Astrocyte (in vitro differentiated cells and primary cell): ENCODE measurements at regions not wholly inside any gene's neighbourhood (a gene's known extent, or its start where the extent isn't known, plus 50 kb on each side); places are given as distances from the start of the nearest gene placed in this dataset.

Experiments used
- DNase-seq: peaks from one replicate; pipeline ENCODE4 v3.0.0-alpha.2; 2010; ENCODE audit warnings: low read depth
- FAIRE-seq: peaks from 2 replicates; lab custom pipeline; 2011; peaks lifted over from hg19 to GRCh38; lab: Jason Lieb, UNC
- H2AFZ ChIP-seq: 2 replicates; pipeline ENCODE4 v1.6.0; 2012; ENCODE audit warnings: low read depth, low read length, inconsistent platforms
- H3K27ac ChIP-seq: 2 replicates; pipeline ENCODE4 v1.5.1; 2011; ENCODE audit warnings: low read depth, low read length, inconsistent platforms
- H3K27me3 ChIP-seq: 2 replicates; pipeline ENCODE4 v1.6.0; 2011; ENCODE audit warnings: low read length, inconsistent platforms; ENCODE audit not compliant: insufficient read depth
- H3K36me3 ChIP-seq: 2 replicates; pipeline ENCODE4 v1.5.1; 2011; ENCODE audit warnings: low read length, inconsistent platforms; ENCODE audit not compliant: insufficient read depth
- H3K4me1 ChIP-seq: 2 replicates; pipeline ENCODE4 v1.5.1; 2011; ENCODE audit warnings: low read length, inconsistent platforms; ENCODE audit not compliant: insufficient read depth
- H3K4me2 ChIP-seq: 2 replicates; pipeline ENCODE4 v1.6.0; 2012; ENCODE audit warnings: low read length, inconsistent platforms
- H3K4me3 ChIP-seq: 2 replicates; pipeline ENCODE4 v1.5.1; 2011; ENCODE audit warnings: low read depth, mild to moderate bottlenecking, low read length, inconsistent platforms; ENCODE audit not compliant: insufficient read depth
- H3K79me2 ChIP-seq: 2 replicates; pipeline ENCODE4 v1.6.0; 2012; ENCODE audit warnings: mild to moderate bottlenecking, low read length, inconsistent platforms; ENCODE audit not compliant: insufficient read depth
- H3K9ac ChIP-seq: 2 replicates; pipeline ENCODE4 v1.6.0; 2012; ENCODE audit warnings: mild to moderate bottlenecking, low read length, inconsistent platforms
- H3K9me3 ChIP-seq: 2 replicates; pipeline ENCODE4 v1.5.1; 2012; ENCODE audit warnings: low read depth, mild to moderate bottlenecking, low read length, inconsistent platforms; ENCODE audit not compliant: insufficient read depth
- H4K20me1 ChIP-seq: 2 replicates; pipeline ENCODE4 v1.6.0; 2012; ENCODE audit warnings: low read length, inconsistent platforms; ENCODE audit not compliant: insufficient read depth
- H3K27ac Mint-ChIP-seq: one replicate; pipeline ENCODE4 v1.8.0; 2021; ENCODE audit warnings: mild to moderate bottlenecking, mixed read lengths; ENCODE audit not compliant: unreplicated experiment
- H3K27me3 Mint-ChIP-seq: one replicate; pipeline ENCODE4 v1.8.0; 2021; ENCODE audit warnings: low read depth, mixed read lengths; ENCODE audit not compliant: unreplicated experiment
- H3K36me3 Mint-ChIP-seq: one replicate; pipeline ENCODE4 v1.8.0; 2021; ENCODE audit warnings: low read depth, mixed read lengths; ENCODE audit not compliant: unreplicated experiment
- H3K4me1 Mint-ChIP-seq: one replicate; pipeline ENCODE4 v1.8.0; 2021; ENCODE audit warnings: low read depth, mixed read lengths; ENCODE audit not compliant: unreplicated experiment
- H3K4me3 Mint-ChIP-seq: one replicate; pipeline ENCODE4 v1.8.0; 2021; ENCODE audit warnings: mild to moderate bottlenecking, moderate library complexity, mixed read lengths; ENCODE audit not compliant: unreplicated experiment
- H3K9me3 Mint-ChIP-seq: one replicate; pipeline ENCODE4 v1.8.0; 2021; ENCODE audit warnings: mild to moderate bottlenecking, mixed read lengths; ENCODE audit not compliant: unreplicated experiment
- CTCF ChIP-seq: IDR thresholded peaks from 2 replicates; pipeline ENCODE4 v1.5.1; 2011; ENCODE audit warnings: low read depth, mild to moderate bottlenecking, inconsistent platforms, low read length, moderate library complexity; ENCODE audit not compliant: insufficient read depth
- EZH2 ChIP-seq: IDR thresholded peaks from 2 replicates; pipeline ENCODE4 v1.6.1; 2012; ENCODE audit warnings: mild to moderate bottlenecking, low read length, inconsistent platforms; ENCODE audit not compliant: insufficient read depth

GRCh38 chr12:78764913-78765312, 99.7 kb upstream of the SYT1 start:
- H3K27ac Mint-ChIP-seq = no peak overlapping the region
- H3K36me3 Mint-ChIP-seq = no peaks in the 10 kb centered on the region
- Histone ChIP-seq H3K9ac (no peak overlapping the region), H3K4me2 (no peak overlapping the region), H2AFZ (no peak overlapping the region), H3K27me3 (no peaks in the 10 kb centered on the region), H3K27ac (no peak overlapping the region), H4K20me1 (no peaks in the 10 kb centered on the region), H3K36me3 (no peaks in the 10 kb centered on the region), H3K4me1 (no peaks in the 10 kb centered on the region), H3K79me2 (no peaks in the 10 kb centered on the region), H3K9me3 (no peaks in the 10 kb centered on the region), H3K4me3 (no peak overlapping the region)
- DNase-seq = no peak
- no peaks in the 10 kb centered on the region for H3K4me1 Mint-ChIP-seq
- H3K27me3 Mint-ChIP-seq = no peaks in the 10 kb centered on the region
- H3K4me3 Mint-ChIP-seq = no peak overlapping the region
- no peak for FAIRE-seq
- H3K9me3 Mint-ChIP-seq = no peaks in the 10 kb centered on the region
- no peak for TF ChIP-seq CTCF

- no peaks in the 10 kb centered on the region for H4K20me1 ChIP-seq
- Mint-ChIP-seq H3K4me3 (no peak overlapping the region), H3K36me3 (no peaks in the 10 kb centered on the region), H3K27me3 (no peaks in the 10 kb centered on the region), H3K27ac (no peak overlapping the region), H3K9me3 (no peaks in the 10 kb centered on the region), H3K4me1 (no peaks in the 10 kb centered on the region)
- H3K27me3 ChIP-seq = no peaks in the 10 kb centered on the region
- DNase-seq (no peak), FAIRE-seq (no peak)
- no peak overlapping the region for H3K9ac ChIP-seq
- H3K27ac ChIP-seq = no peak overlapping the region
- no peaks in the 10 kb centered on the region for H3K36me3 ChIP-seq
- TF ChIP-seq CTCF = no peak
- TF ChIP-seq EZH2 = no peak
- no peak overlapping the region for H2AFZ ChIP-seq
- no peak overlapping the region for H3K4me2 ChIP-seq
- no peak overlapping the region for H3K4me3 ChIP-seq
- no peaks in the 10 kb centered on the region for H3K79me2 ChIP-seq
- H3K4me1 ChIP-seq = no peaks in the 10 kb centered on the region
- no peaks in the 10 kb centered on the region for H3K9me3 ChIP-seq
Measured at GRCh38 chr12:78767264-78767981, 97.2 kb upstream of the SYT1 start.

- no peaks in the 10 kb centered on the region for H3K36me3 ChIP-seq
- H4K20me1 ChIP-seq = no peaks in the 10 kb centered on the region
- Mint-ChIP-seq H3K27ac (no peak overlapping the region), H3K27me3 (no peaks in the 10 kb centered on the region), H3K4me3 (no peak overlapping the region), H3K36me3 (no peaks in the 10 kb centered on the region), H3K4me1 (no peaks in the 10 kb centered on the region), H3K9me3 (no peaks in the 10 kb centered on the region)
- no peaks in the 10 kb centered on the region for H3K79me2 ChIP-seq
- no peak overlapping the region for H2AFZ ChIP-seq
- H3K27me3 ChIP-seq = no peaks in the 10 kb centered on the region
- H3K4me1 ChIP-seq = no peaks in the 10 kb centered on the region
- H3K9ac ChIP-seq = no peak overlapping the region
- H3K4me3 ChIP-seq = no peak overlapping the region
- no peaks in the 10 kb centered on the region for H3K9me3 ChIP-seq
- FAIRE-seq (no peak), DNase-seq (no peak)
- no peak overlapping the region for H3K27ac ChIP-seq
- H3K4me2 ChIP-seq = no peak overlapping the region
- TF ChIP-seq EZH2 (no peak), CTCF (no peak)
Measured at GRCh38 chr12:78778339-78778738, 86.2 kb upstream of the SYT1 start.
